Keratinocyte (primary cell): ENCODE measurements at regions not wholly inside any gene's neighbourhood (a gene's known extent, or its start where the extent isn't known, plus 50 kb on each side); places are given as distances from the start of the nearest gene placed in this dataset.

ENCODE experiments used
- CTCF ChIP-seq, 3 experiments: IDR thresholded peaks in 1 of 3; conservative IDR thresholded peaks in 1 of 3; optimal IDR thresholded peaks in 1 of 3; 2 replicates in 2 of 3; 3 replicates in 1 of 3; pipeline versions ENCODE3 to v1.5.1; 2011; ENCODE audit warnings: low read length in 3 of 3, mild to moderate bottlenecking in 3 of 3, moderate library complexity in 2 of 3, control low read depth in 1 of 3, inconsistent platforms in 1 of 3; ENCODE audit not compliant: insufficient read depth in 2 of 3; ENCODE audit errors: extremely low read depth in 1 of 3
- EZH2 ChIP-seq: IDR thresholded peaks from one replicate; pipeline ENCODE4 v1.6.1; 2012; ENCODE audit warnings: inconsistent platforms, mild to moderate bottlenecking, low read length, moderate library complexity

DNA sequence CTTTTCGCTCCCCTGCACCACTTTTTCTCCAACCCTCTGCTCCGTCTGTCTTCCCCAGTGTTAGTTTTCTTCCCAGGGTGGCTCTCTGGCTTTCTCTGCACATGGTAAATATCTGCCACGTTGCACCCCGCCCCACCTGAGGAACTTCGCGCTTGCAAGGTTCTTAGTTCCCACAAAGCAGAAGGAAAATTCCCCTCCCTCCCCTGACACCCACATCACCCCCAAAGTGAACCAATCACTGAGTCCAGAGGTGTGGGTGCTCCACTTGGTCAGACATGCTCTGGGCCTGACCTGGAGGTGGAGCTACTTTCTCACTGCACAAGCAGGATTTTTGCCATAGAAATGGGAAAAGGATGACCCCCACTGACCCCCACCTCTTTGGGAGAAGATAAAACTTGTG, 415.0 kb downstream of the FUT8 start:
- TF ChIP-seq EZH2 = no peak
- no peak for TF ChIP-seq CTCF (optimal IDR thresholded peaks at IDR 0.05 in 1 of 3, IDR thresholded peaks at IDR 0.05 in 1 of 3, conservative IDR thresholded peaks at IDR 0.05 in 1 of 3; ENCODE audit: extremely low read depth in 1 of 3, insufficient read depth in 2 of 3, low read length in 3 of 3)
